ENCODE measurements at regions not wholly inside any gene's neighbourhood (a gene's known extent, or its start where the extent isn't known, plus 50 kb on each side); places are given as distances from the start of the nearest gene placed in this dataset.

GRCh38 chr18:71815305-71815704 lies 728.8 kb downstream of the CBLN2 start:
- Mint-ChIP-seq H3K27ac (no peak overlapping the region), H3K4me3 (no peak overlapping the region), H3K27me3 (no peaks in the 10 kb centered on the region), H3K4me1 (no peaks in the 10 kb centered on the region), H3K9me3 (peaks cover 4% of the 10 kb centered on the region), H3K36me3 (ENCODE audit: low read depth) (no peaks in the 10 kb centered on the region)
- ATAC-seq (replicated peaks): no peak

- Mint-ChIP-seq H3K9me3 (peaks cover 12% of the 10 kb centered on the region), H3K27ac (no peak overlapping the region), H3K36me3 (ENCODE audit: low read depth) (no peaks in the 10 kb centered on the region), H3K4me1 (no peaks in the 10 kb centered on the region), H3K4me3 (no peak overlapping the region), H3K27me3 (no peaks in the 10 kb centered on the region)
- no peak for ATAC-seq (replicated peaks)
Observed at GRCh38 chr18:71809711-71810110, 734.4 kb downstream of the CBLN2 start.

- H3K4me1 Mint-ChIP-seq: no peaks in the 10 kb centered on the region
- no peaks in the 10 kb centered on the region for H3K36me3 Mint-ChIP-seq (ENCODE audit: low read depth)
- H3K9me3 Mint-ChIP-seq: peaks cover 12% of the 10 kb centered on the region
- H3K27ac Mint-ChIP-seq: no peak overlapping the region
- ATAC-seq (replicated peaks): no peak
- H3K27me3 Mint-ChIP-seq: no peaks in the 10 kb centered on the region
- H3K4me3 Mint-ChIP-seq: no peak overlapping the region
Observed at GRCh38 chr18:71808616-71809015, 735.5 kb downstream of the CBLN2 start.

- Mint-ChIP-seq H3K4me1 (no peaks in the 10 kb centered on the region), H3K9me3 (peaks cover 7% of the 10 kb centered on the region), H3K27ac (no peak overlapping the region), H3K36me3 (ENCODE audit: low read depth) (no peaks in the 10 kb centered on the region), H3K27me3 (no peaks in the 10 kb centered on the region), H3K4me3 (no peak overlapping the region)
- ATAC-seq (replicated peaks): no peak
Observed at GRCh38 chr18:71807586-71807985, 736.6 kb downstream of the CBLN2 start.

GRCh38 chr18:71798986-71799673 lies 745.0 kb downstream of the CBLN2 start:
- ATAC-seq (replicated peaks): no peak
- no peaks in the 10 kb centered on the region for H3K27me3 Mint-ChIP-seq
- peaks cover 3% of the 10 kb centered on the region for H3K9me3 Mint-ChIP-seq
- no peaks in the 10 kb centered on the region for H3K36me3 Mint-ChIP-seq (ENCODE audit: low read depth)
- no peaks in the 10 kb centered on the region for H3K4me1 Mint-ChIP-seq
- H3K27ac Mint-ChIP-seq: no peak overlapping the region
- no peak overlapping the region for H3K4me3 Mint-ChIP-seq

- H3K4me1 Mint-ChIP-seq: no peaks in the 10 kb centered on the region
- no peak overlapping the region for H3K4me3 Mint-ChIP-seq
- no peaks in the 10 kb centered on the region for H3K36me3 Mint-ChIP-seq (ENCODE audit: low read depth)
- H3K27ac Mint-ChIP-seq: no peak overlapping the region
- H3K9me3 Mint-ChIP-seq: peaks cover 3% of the 10 kb centered on the region
- no peak for ATAC-seq (replicated peaks)
- H3K27me3 Mint-ChIP-seq: no peaks in the 10 kb centered on the region
Observed at GRCh38 chr18:71797554-71797953, 746.6 kb downstream of the CBLN2 start.

GRCh38 chr18:71784777-71785176 lies 759.4 kb downstream of the CBLN2 start:
- Mint-ChIP-seq H3K9me3 (no peaks in the 10 kb centered on the region), H3K4me3 (no peak overlapping the region), H3K27ac (no peak overlapping the region), H3K27me3 (no peaks in the 10 kb centered on the region), H3K36me3 (ENCODE audit: low read depth) (no peaks in the 10 kb centered on the region), H3K4me1 (no peaks in the 10 kb centered on the region)
- ATAC-seq (replicated peaks): no peak

GRCh38 chr18:71760541-71760940 lies 783.6 kb downstream of the CBLN2 start:
- no peak for ATAC-seq (replicated peaks)
- peaks cover 8% of the 10 kb centered on the region for H3K9me3 Mint-ChIP-seq
- no peaks in the 10 kb centered on the region for H3K36me3 Mint-ChIP-seq (ENCODE audit: low read depth)
- H3K4me1 Mint-ChIP-seq: no peaks in the 10 kb centered on the region
- no peaks in the 10 kb centered on the region for H3K27me3 Mint-ChIP-seq
- H3K4me3 Mint-ChIP-seq: no peak overlapping the region
- H3K27ac Mint-ChIP-seq: no peak overlapping the region

- Mint-ChIP-seq H3K9me3 (peaks cover 9% of the 10 kb centered on the region), H3K27ac (no peak overlapping the region), H3K4me3 (no peak overlapping the region), H3K27me3 (no peaks in the 10 kb centered on the region), H3K4me1 (no peaks in the 10 kb centered on the region), H3K36me3 (ENCODE audit: low read depth) (no peaks in the 10 kb centered on the region)
- no peak for ATAC-seq (replicated peaks)
Observed at GRCh38 chr18:71754246-71754645, 789.9 kb downstream of the CBLN2 start.

GRCh38 chr18:71743634-71744033 lies 800.5 kb downstream of the CBLN2 start:
- Mint-ChIP-seq H3K9me3 (peaks cover 3% of the 10 kb centered on the region), H3K4me3 (no peak overlapping the region), H3K36me3 (ENCODE audit: low read depth) (no peaks in the 10 kb centered on the region), H3K4me1 (no peaks in the 10 kb centered on the region), H3K27ac (no peak overlapping the region), H3K27me3 (no peaks in the 10 kb centered on the region)
- ATAC-seq (replicated peaks): no peak

- no peaks in the 10 kb centered on the region for H3K4me1 Mint-ChIP-seq
Observed at GRCh38 chr18:71729611-71730010, 814.5 kb downstream of the CBLN2 start.

GRCh38 chr18:71727909-71728308 lies 816.2 kb downstream of the CBLN2 start:
- Mint-ChIP-seq H3K9me3 (peaks cover 4% of the 10 kb centered on the region), H3K4me1 (no peaks in the 10 kb centered on the region), H3K4me3 (no peak overlapping the region), H3K27me3 (no peaks in the 10 kb centered on the region), H3K27ac (no peak overlapping the region), H3K36me3 (ENCODE audit: low read depth) (no peaks in the 10 kb centered on the region)
- peak; percentile 50 for ATAC-seq (replicated peaks)

More at GRCh38 chr18:71729611-71730010, 814.5 kb downstream of the CBLN2 start:
- H3K36me3 Mint-ChIP-seq (ENCODE audit: low read depth): no peaks in the 10 kb centered on the region
- no peak overlapping the region for H3K27ac Mint-ChIP-seq
- no peak for ATAC-seq (replicated peaks)
- H3K9me3 Mint-ChIP-seq: peaks cover 7% of the 10 kb centered on the region
- no peaks in the 10 kb centered on the region for H3K27me3 Mint-ChIP-seq
- H3K4me3 Mint-ChIP-seq: no peak overlapping the region

- Mint-ChIP-seq H3K4me3 (no peak overlapping the region), H3K4me1 (no peaks in the 10 kb centered on the region), H3K9me3 (peaks cover 4% of the 10 kb centered on the region), H3K27me3 (no peaks in the 10 kb centered on the region), H3K27ac (no peak overlapping the region), H3K36me3 (ENCODE audit: low read depth) (no peaks in the 10 kb centered on the region)
- no peak for ATAC-seq (replicated peaks)
Observed at GRCh38 chr18:71725256-71725655, 818.9 kb downstream of the CBLN2 start.

GRCh38 chr18:71707985-71708500 lies 836.1 kb downstream of the CBLN2 start:
- ATAC-seq (replicated peaks): no peak
- H3K36me3 Mint-ChIP-seq (ENCODE audit: low read depth): no peaks in the 10 kb centered on the region
- H3K27me3 Mint-ChIP-seq: no peaks in the 10 kb centered on the region
- H3K9me3 Mint-ChIP-seq: no peaks in the 10 kb centered on the region
- H3K27ac Mint-ChIP-seq: no peak overlapping the region
- H3K4me3 Mint-ChIP-seq: no peak overlapping the region
- H3K4me1 Mint-ChIP-seq: no peaks in the 10 kb centered on the region

- ATAC-seq (replicated peaks): peak; percentile 24
- Mint-ChIP-seq H3K4me1 (no peaks in the 10 kb centered on the region), H3K27ac (no peak overlapping the region), H3K36me3 (ENCODE audit: low read depth) (no peaks in the 10 kb centered on the region), H3K4me3 (no peak overlapping the region), H3K27me3 (no peaks in the 10 kb centered on the region), H3K9me3 (no peaks in the 10 kb centered on the region)
Observed at GRCh38 chr18:71707400-71707799, 836.7 kb downstream of the CBLN2 start.

Measured in activated T-helper 17 cell treated with anti-CD3 and anti-CD28 coated beads, Interleukin-2, amount 50 U/mL, for 72 hours (primary cell).